Upper lobe of left lung (tissue), 4 donors: ENCODE measurements at regions not wholly inside any gene's neighbourhood (a gene's known extent, or its start where the extent isn't known, plus 50 kb on each side); places are given as distances from the start of the nearest gene placed in this dataset.

Experiments used
- EP300 ChIP-seq, 4 donors: sonication (generic); formaldehyde crosslinking; IDR thresholded peaks; one replicate each; pipeline ENCODE4 v1.5.1; 2017; ENCODE audit warnings: antibody characterized with exemption in 4 of 4, control low read depth in 2 of 4
- POLR2AphosphoS5 ChIP-seq, 2 donors: sonication (generic); formaldehyde crosslinking; IDR thresholded peaks; one replicate each; pipeline ENCODE4 v1.5.1; 2017; ENCODE audit warnings: antibody characterized with exemption in 2 of 2

- TF ChIP-seq POLR2AphosphoS5 (IDR thresholded peaks at IDR 0.05) (no peak), EP300 (IDR thresholded peaks at IDR 0.05) (no peak)
Measured at GRCh38 chr11:100472727-100473389, 214.2 kb upstream of the ARHGAP42 start.
